Peyer's patch (tissue), 4 donors: ENCODE measurements at regions not wholly inside any gene's neighbourhood (a gene's known extent, or its start where the extent isn't known, plus 50 kb on each side); places are given as distances from the start of the nearest gene placed in this dataset.

Experiments used
- DNase-seq, 3 donors: peaks; one replicate each; pipeline ENCODE4 v3.0.0-alpha.2; 2017 to 2019
- H3K27ac ChIP-seq, 4 donors: fragments of 200-600 bp; sonication (generic); one replicate each; pipeline ENCODE4 v1.5.1; 2016 to 2019
- H3K27me3 ChIP-seq, 2 donors: fragments of 200-600 bp; sonication (generic); one replicate each; pipeline ENCODE4 v1.5.1; 2019
- H3K36me3 ChIP-seq, 3 donors: fragments of 200-600 bp; sonication (generic); one replicate each; pipeline ENCODE4 v1.5.1; 2016 to 2019
- H3K4me1 ChIP-seq, 4 donors: fragments of 200-600 bp; sonication (generic); one replicate each; pipeline ENCODE4 v1.5.1; 2016 to 2019
- H3K4me3 ChIP-seq, 4 donors: fragments of 200-600 bp; sonication (generic); 1 replicate in 3 of 4; 2 replicates in 1 of 4; pipeline ENCODE4 v1.5.1; 2016 to 2019; ENCODE audit warnings: mild to moderate bottlenecking in 1 of 4
- H3K9me3 ChIP-seq, 4 donors: fragments of 200-600 bp; sonication (generic); one replicate each; pipeline ENCODE4 v1.5.1; 2016 to 2019; ENCODE audit warnings: mild to moderate bottlenecking in 1 of 4
- CTCF ChIP-seq, 6 experiments: fragments of 450-650 bp in 4 of 6; fragments of 200-600 bp in 2 of 6; sonication (generic) in 1 of 6; IDR thresholded peaks; one replicate each; pipeline ENCODE4 v1.5.1; 2017 to 2019; ENCODE audit warnings: antibody characterized with exemption in 6 of 6, mild to moderate bottlenecking in 3 of 6, moderate library complexity in 1 of 6
- POLR2A ChIP-seq, 2 donors: fragments of 450-650 bp; IDR thresholded peaks; one replicate each; pipeline ENCODE4 v1.5.1; 2017; ENCODE audit warnings: antibody characterized with exemption in 2 of 2, mild to moderate bottlenecking in 2 of 2, moderate library complexity in 2 of 2

GRCh38 chr1:95396557-95396956, 162.5 kb downstream of the RWDD3 start:
- Histone ChIP-seq H3K4me1 (no peaks in the 10 kb centered on the region), H3K36me3 (no peaks in the 10 kb centered on the region)

GRCh38 chr1:95402780-95403179, 168.8 kb downstream of the RWDD3 start:
- Histone ChIP-seq H3K4me1 (no peaks in the 10 kb centered on the region), H3K9me3 (no peaks in the 10 kb centered on the region), H3K27ac (no peak overlapping the region), H3K4me3 (no peak overlapping the region), H3K36me3 (no peaks in the 10 kb centered on the region), H3K27me3 (no peaks in the 10 kb centered on the region)
- TF ChIP-seq POLR2A (IDR thresholded peaks at IDR 0.05) = no peak
- no peak for TF ChIP-seq CTCF (IDR thresholded peaks at IDR 0.05)
- DNase-seq = no peak

More at GRCh38 chr1:95396557-95396956, 162.5 kb downstream of the RWDD3 start:
- no peak for TF ChIP-seq POLR2A (IDR thresholded peaks at IDR 0.05)
- TF ChIP-seq CTCF (IDR thresholded peaks at IDR 0.05) = no peak
- no peak overlapping the region for H3K27ac ChIP-seq
- no peak for DNase-seq
- H3K4me3 ChIP-seq = no peak overlapping the region
- no peaks in the 10 kb centered on the region for H3K9me3 ChIP-seq
- no peaks in the 10 kb centered on the region for H3K27me3 ChIP-seq

- Histone ChIP-seq H3K27ac (no peak overlapping the region), H3K4me1 (no peaks in the 10 kb centered on the region), H3K4me3 (no peak overlapping the region), H3K27me3 (no peaks in the 10 kb centered on the region), H3K9me3 (no peaks in the 10 kb centered on the region), H3K36me3 (no peaks in the 10 kb centered on the region)
- no peak for DNase-seq
- no peak for TF ChIP-seq CTCF (IDR thresholded peaks at IDR 0.05)
- no peak for TF ChIP-seq POLR2A (IDR thresholded peaks at IDR 0.05)
Measured at GRCh38 chr1:95406279-95406678, 172.3 kb downstream of the RWDD3 start.

GRCh38 chr1:95407131-95407885, 173.3 kb downstream of the RWDD3 start:
- no peak for TF ChIP-seq CTCF (IDR thresholded peaks at IDR 0.05)
- no peak for TF ChIP-seq POLR2A (IDR thresholded peaks at IDR 0.05)
- no peaks in the 10 kb centered on the region for H3K27me3 ChIP-seq
- H3K36me3 ChIP-seq = no peaks in the 10 kb centered on the region
- no peak for DNase-seq
- H3K4me1 ChIP-seq = no peaks in the 10 kb centered on the region
- H3K4me3 ChIP-seq = no peak overlapping the region
- no peaks in the 10 kb centered on the region for H3K9me3 ChIP-seq
- no peak overlapping the region for H3K27ac ChIP-seq

GRCh38 chr1:95407886-95408291, 173.9 kb downstream of the RWDD3 start:
- TF ChIP-seq POLR2A (IDR thresholded peaks at IDR 0.05) = no peak
- no peak for TF ChIP-seq CTCF (IDR thresholded peaks at IDR 0.05)
- H3K9me3 ChIP-seq = no peaks in the 10 kb centered on the region
- no peak overlapping the region for H3K4me3 ChIP-seq
- no peak overlapping the region for H3K27ac ChIP-seq
- no peaks in the 10 kb centered on the region for H3K36me3 ChIP-seq
- H3K4me1 ChIP-seq = no peaks in the 10 kb centered on the region
- no peak for DNase-seq
- H3K27me3 ChIP-seq = no peaks in the 10 kb centered on the region
